Natural killer cell treated with Interleukin-12 subunit alpha and Interleukin-12 subunit beta and Interleukin-15 and Interleukin-18, amount 100 ng/mL, for 72 hours (primary cell): ENCODE measurements at regions not wholly inside any gene's neighbourhood (a gene's known extent, or its start where the extent isn't known, plus 50 kb on each side); places are given as distances from the start of the nearest gene placed in this dataset.

Experiments
- ATAC-seq, 2 donors: fragments of 150-1000 bp; cut with Tn5 transposase in 1 of 2; sonication (Bioruptor Pico), chemical (Tn5 transposase) in 1 of 2; 2 replicates each; pipeline ENCODE4 v1.10.0; 2021
- DNase-seq: peaks from one replicate; pipeline ENCODE4 v3.0.0; 2022; ENCODE audit warnings: low spot score
- H3K27ac Mint-ChIP-seq, 2 donors: 1 replicate in 1 of 2; 2 replicates in 1 of 2; pipeline ENCODE4 v1.8.0; 2022; ENCODE audit warnings: mixed read lengths in 2 of 2, mild to moderate bottlenecking in 1 of 2, moderate library complexity in 1 of 2
- H3K27me3 Mint-ChIP-seq, 2 donors: 1 replicate in 1 of 2; 2 replicates in 1 of 2; pipeline ENCODE4 v1.8.0; 2022; ENCODE audit warnings: mixed read lengths in 2 of 2
- H3K36me3 Mint-ChIP-seq: one replicate; pipeline ENCODE4 v1.8.0; 2022; ENCODE audit warnings: mixed read lengths
- H3K4me1 Mint-ChIP-seq, 2 donors: 1 replicate in 1 of 2; 2 replicates in 1 of 2; pipeline ENCODE4 v1.8.0; 2022; ENCODE audit warnings: low read depth in 2 of 2, mixed read lengths in 2 of 2, mild to moderate bottlenecking in 1 of 2
- H3K4me3 Mint-ChIP-seq: one replicate; pipeline ENCODE4 v1.8.0; 2022; ENCODE audit warnings: mixed read lengths
- H3K9me3 Mint-ChIP-seq: 2 replicates; pipeline ENCODE4 v1.8.0; 2022; ENCODE audit warnings: mixed read lengths

- Mint-ChIP-seq H3K27me3 (no peaks in the 10 kb centered on the region), H3K9me3 (peaks cover 4% of the 10 kb centered on the region)
- no peak for ATAC-seq
Measured at GRCh38 chr11:38300570-38300969, 1702.5 kb upstream of the RAG2 start.

GRCh38 chr11:38296211-38296776, 1698.3 kb upstream of the RAG2 start:
- no peaks in the 10 kb centered on the region for H3K4me1 Mint-ChIP-seq
- no peak for DNase-seq
- H3K36me3 Mint-ChIP-seq, result no peaks in the 10 kb centered on the region
- no peak overlapping the region for H3K4me3 Mint-ChIP-seq
- H3K27me3 Mint-ChIP-seq, result no peaks in the 10 kb centered on the region
- no peak overlapping the region for H3K27ac Mint-ChIP-seq
- no peak for ATAC-seq
- H3K9me3 Mint-ChIP-seq, result peaks cover 7% of the 10 kb centered on the region

More at GRCh38 chr11:38300570-38300969, 1702.5 kb upstream of the RAG2 start:
- Mint-ChIP-seq H3K4me3 (no peak overlapping the region), H3K4me1 (no peaks in the 10 kb centered on the region), H3K27ac (no peak overlapping the region), H3K36me3 (no peaks in the 10 kb centered on the region)
- no peak for DNase-seq

GRCh38 chr11:38282718-38283117, 1684.7 kb upstream of the RAG2 start:
- ATAC-seq (no peak), DNase-seq (no peak)
- no peaks in the 10 kb centered on the region for H3K4me1 Mint-ChIP-seq
- no peak overlapping the region for H3K4me3 Mint-ChIP-seq
- H3K9me3 Mint-ChIP-seq, result no peaks in the 10 kb centered on the region
- no peaks in the 10 kb centered on the region for H3K36me3 Mint-ChIP-seq
- H3K27ac Mint-ChIP-seq, result no peak overlapping the region
- H3K27me3 Mint-ChIP-seq, result no peaks in the 10 kb centered on the region

GRCh38 chr11:38278457-38279141, 1680.6 kb upstream of the RAG2 start:
- ATAC-seq (peak in 1 of 2 donors; percentile 44), DNase-seq (no peak)
- Mint-ChIP-seq H3K4me1 (no peaks in the 10 kb centered on the region), H3K9me3 (no peaks in the 10 kb centered on the region), H3K36me3 (no peaks in the 10 kb centered on the region), H3K27me3 (no peaks in the 10 kb centered on the region), H3K4me3 (no peak overlapping the region), H3K27ac (no peak overlapping the region)

- DNase-seq, result no peak
- no peak for ATAC-seq
- peaks cover 9% of the 10 kb centered on the region for H3K9me3 Mint-ChIP-seq
- H3K36me3 Mint-ChIP-seq, result peaks cover 5% of the 10 kb centered on the region
- H3K27me3 Mint-ChIP-seq, result no peaks in the 10 kb centered on the region
- H3K4me3 Mint-ChIP-seq, result no peak overlapping the region
- H3K4me1 Mint-ChIP-seq, result no peaks in the 10 kb centered on the region
- H3K27ac Mint-ChIP-seq, result no peak overlapping the region
Measured at GRCh38 chr11:38274031-38274430, 1676.0 kb upstream of the RAG2 start.

- DNase-seq (no peak), ATAC-seq (no peak)
- Mint-ChIP-seq H3K27me3 (no peaks in the 10 kb centered on the region), H3K4me1 (no peaks in the 10 kb centered on the region), H3K27ac (no peak overlapping the region), H3K36me3 (peaks cover 5% of the 10 kb centered on the region), H3K9me3 (peaks cover 9% of the 10 kb centered on the region), H3K4me3 (no peak overlapping the region)
Measured at GRCh38 chr11:38272376-38272775, 1674.3 kb upstream of the RAG2 start.

GRCh38 chr11:38266691-38267090, 1668.7 kb upstream of the RAG2 start:
- Mint-ChIP-seq H3K36me3 (peaks cover 11% of the 10 kb centered on the region), H3K4me3 (no peak overlapping the region), H3K27ac (no peak overlapping the region), H3K9me3 (peaks cover 10% of the 10 kb centered on the region), H3K27me3 (no peaks in the 10 kb centered on the region), H3K4me1 (no peaks in the 10 kb centered on the region)
- DNase-seq (no peak), ATAC-seq (no peak)

- Mint-ChIP-seq H3K4me1 (peaks cover 0 to 4% of the 10 kb centered on the region in 2 donors), H3K27ac (no peak overlapping the region), H3K36me3 (peaks cover 3% of the 10 kb centered on the region), H3K27me3 (no peaks in the 10 kb centered on the region), H3K9me3 (no peaks in the 10 kb centered on the region), H3K4me3 (no peak overlapping the region)
- ATAC-seq (no peak), DNase-seq (no peak)
Measured at GRCh38 chr11:38256436-38256835, 1658.4 kb upstream of the RAG2 start.

GRCh38 chr11:38254913-38255312, 1656.9 kb upstream of the RAG2 start:
- Mint-ChIP-seq H3K4me3 (no peak overlapping the region), H3K36me3 (no peaks in the 10 kb centered on the region), H3K9me3 (no peaks in the 10 kb centered on the region), H3K27me3 (no peaks in the 10 kb centered on the region), H3K4me1 (peaks cover 0 to 4% of the 10 kb centered on the region in 2 donors), H3K27ac (no peak overlapping the region)
- ATAC-seq, result no peak
- DNase-seq, result no peak

- no peak overlapping the region for H3K27ac Mint-ChIP-seq
- H3K9me3 Mint-ChIP-seq, result no peaks in the 10 kb centered on the region
- ATAC-seq (no peak), DNase-seq (no peak)
- no peaks in the 10 kb centered on the region for H3K27me3 Mint-ChIP-seq
- H3K4me1 Mint-ChIP-seq, result peaks cover 0 to 4% of the 10 kb centered on the region in 2 donors
- no peaks in the 10 kb centered on the region for H3K36me3 Mint-ChIP-seq
- no peak overlapping the region for H3K4me3 Mint-ChIP-seq
Measured at GRCh38 chr11:38252620-38253019, 1654.6 kb upstream of the RAG2 start.

- no peak overlapping the region for H3K27ac Mint-ChIP-seq
- no peak for ATAC-seq
- no peak overlapping the region for H3K4me3 Mint-ChIP-seq
- H3K36me3 Mint-ChIP-seq, result no peaks in the 10 kb centered on the region
- no peaks in the 10 kb centered on the region for H3K27me3 Mint-ChIP-seq
- no peak for DNase-seq
- no peaks in the 10 kb centered on the region for H3K4me1 Mint-ChIP-seq
- no peaks in the 10 kb centered on the region for H3K9me3 Mint-ChIP-seq
Measured at GRCh38 chr11:38246451-38246850, 1648.4 kb upstream of the RAG2 start.

GRCh38 chr11:38226684-38227083, 1628.6 kb upstream of the RAG2 start:
- Mint-ChIP-seq H3K9me3 (peaks cover 21% of the 10 kb centered on the region), H3K27ac (no peak overlapping the region), H3K4me1 (no peaks in the 10 kb centered on the region), H3K27me3 (no peaks in the 10 kb centered on the region), H3K36me3 (peaks cover 40% of the 10 kb centered on the region), H3K4me3 (no peak overlapping the region)
- DNase-seq (no peak), ATAC-seq (no peak)

- peaks cover 23% of the 10 kb centered on the region for H3K36me3 Mint-ChIP-seq
- ATAC-seq (no peak), DNase-seq (no peak)
- no peak overlapping the region for H3K27ac Mint-ChIP-seq
- H3K4me3 Mint-ChIP-seq, result no peak overlapping the region
- no peaks in the 10 kb centered on the region for H3K4me1 Mint-ChIP-seq
- H3K27me3 Mint-ChIP-seq, result no peaks in the 10 kb centered on the region
- peaks cover 8% of the 10 kb centered on the region for H3K9me3 Mint-ChIP-seq
Measured at GRCh38 chr11:38221295-38221694, 1623.3 kb upstream of the RAG2 start.

GRCh38 chr11:38219636-38220035, 1621.6 kb upstream of the RAG2 start:
- ATAC-seq (no peak), DNase-seq (no peak)
- Mint-ChIP-seq H3K27ac (no peak overlapping the region), H3K9me3 (peaks cover 5% of the 10 kb centered on the region), H3K4me1 (no peaks in the 10 kb centered on the region), H3K4me3 (no peak overlapping the region), H3K36me3 (peaks cover 12% of the 10 kb centered on the region), H3K27me3 (no peaks in the 10 kb centered on the region)

GRCh38 chr11:38208951-38209350, 1610.9 kb upstream of the RAG2 start:
- Mint-ChIP-seq H3K27ac (no peak overlapping the region), H3K4me3 (no peak overlapping the region), H3K27me3 (no peaks in the 10 kb centered on the region), H3K36me3 (peaks cover 5% of the 10 kb centered on the region), H3K4me1 (no peaks in the 10 kb centered on the region), H3K9me3 (peaks cover 3% of the 10 kb centered on the region)
- ATAC-seq, result no peak
- DNase-seq, result no peak
